ENCODE measurements at regions not wholly inside any gene's neighbourhood (a gene's known extent, or its start where the extent isn't known, plus 50 kb on each side); places are given as distances from the start of the nearest gene placed in this dataset.

DNA sequence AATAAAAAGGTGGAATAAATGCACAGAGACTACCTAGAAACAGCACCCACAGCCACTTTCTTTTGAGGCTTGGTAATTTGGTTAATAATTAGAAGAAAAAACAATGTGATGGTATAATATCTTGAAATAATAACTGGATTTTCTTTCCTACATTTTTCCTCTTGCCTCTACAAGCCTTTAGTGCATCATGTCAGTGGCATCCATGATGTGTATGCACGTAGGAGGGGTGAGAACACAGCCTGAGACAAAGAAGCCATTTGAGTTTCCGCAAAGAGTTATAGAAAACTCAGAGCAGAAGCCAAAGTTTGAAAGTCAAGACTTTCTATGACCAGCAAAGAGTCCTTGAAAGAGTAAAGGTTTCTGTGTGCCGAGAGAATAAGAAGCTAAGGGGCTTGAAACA lies 461.3 kb downstream of the BCOR start (continued):
- no peak for TF ChIP-seq SIN3B (IDR thresholded peaks at IDR 0.05; ENCODE audit: low read depth)
- TF ChIP-seq POLR2AphosphoS2 (IDR thresholded peaks at IDR 0.05; ENCODE audit: low read length) = no peak

DNA sequence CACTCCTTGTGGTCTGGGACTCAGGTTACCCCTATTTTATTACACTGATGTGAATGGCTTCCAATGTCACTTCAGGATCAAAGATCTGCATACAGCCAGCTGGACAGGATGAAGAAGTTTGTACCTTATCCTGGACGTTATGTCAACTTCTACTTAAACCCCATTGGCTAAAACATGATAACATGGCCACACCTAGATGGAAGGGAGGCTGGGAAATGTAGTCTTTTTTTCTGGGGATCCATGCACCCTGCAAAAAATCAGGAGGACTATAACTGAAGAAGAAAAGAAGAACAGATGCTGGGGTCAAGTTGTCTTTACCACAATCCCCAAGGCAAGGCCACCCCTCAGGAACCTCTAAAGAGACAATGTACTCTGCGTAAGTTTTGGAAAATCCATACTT lies 459.2 kb downstream of the BCOR start:
- ChIA-PET POLR2A (no interaction called here), CTCF (ENCODE audit: low intra/inter-chr PET ratio) (no interaction called here)
- H3K79me2 ChIP-seq (ENCODE audit: control insufficient read depth, insufficient read depth, low read length) = no peaks in the 10 kb centered on the region
- no peak overlapping the region for H3K4me2 ChIP-seq (ENCODE audit: insufficient read depth, low read length)
- TF ChIP-seq, protein P1, sequence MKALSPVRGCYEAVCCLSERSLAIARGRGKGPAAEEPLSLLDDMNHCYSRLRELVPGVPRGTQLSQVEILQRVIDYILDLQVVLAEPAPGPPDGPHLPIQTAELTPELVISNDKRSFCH (CRISPR knock-in tag; IDR thresholded peaks at IDR 0.05) = no peak
- TF ChIP-seq, protein P1 (tag; IDR thresholded peaks at IDR 0.05) = no peak
- TF ChIP-seq ZNF24 (IDR thresholded peaks at IDR 0.05) (no peak), HCFC1 (IDR thresholded peaks at IDR 0.05; ENCODE audit: low read depth, low read length) (peak; percentile 78), ZNF143 (CRISPR knock-in tag; IDR thresholded peaks at IDR 0.05) (peak; percentile 75), ADNP (tag; IDR thresholded peaks at IDR 0.05) (no peak), SIX5 (IDR thresholded peaks at IDR 0.05; ENCODE audit: borderline replicate concordance in 1 of 2, insufficient read depth in 1 of 2, low read depth in 1 of 2, low read length in 2 of 2) (peak in 1 of 2 experiments; percentile 49; a peak in 1 of 4 replicates)
- no peaks in the 10 kb centered on the region for H4K20me1 ChIP-seq (replicated peaks; ENCODE audit: control insufficient read depth, insufficient read depth, low read length)
- H3K4me1 ChIP-seq (replicated peaks in 1 of 2; ENCODE audit: control insufficient read depth in 2 of 2, insufficient read depth in 2 of 2, low read length in 2 of 2) = no peaks in the 10 kb centered on the region; a peak in 1 of 5 replicates
- FAIRE-seq (no peak), DNase-seq (ENCODE audit: extremely low read depth in 1 of 4, low spot score in 3 of 4) (peak in 2 of 4 experiments; percentile 38 to 41), ATAC-seq (peak; percentile 61)
- no peaks in the 10 kb centered on the region for H3K9me1 ChIP-seq (ENCODE audit: control insufficient read depth, insufficient read depth, low read length)
- intact Hi-C loops (cut with micrococcal nuclease) = no loop called here
- no peak overlapping the region for H3K27ac ChIP-seq (ENCODE audit: extremely low read depth, low read depth, low read length)
- no peaks in the 10 kb centered on the region for H3K27me3 ChIP-seq (ENCODE audit: control insufficient read depth in 2 of 2, insufficient read depth in 2 of 2, low read length in 2 of 2)
- in situ Hi-C loops (cut with MboI) = no loop called here
- WGBS (ENCODE audit: insufficient coverage, low coverage, missing lambda C conversion rate) = 28% methylated on average over 2 of the region's 2 CpGs
- no peak overlapping the region for H3K9ac ChIP-seq (ENCODE audit: insufficient read depth in 1 of 2, low read depth in 2 of 2, low read length in 2 of 2)
- no TSS peak for BruUV-seq (replicated peaks)
- H2AFZ ChIP-seq (ENCODE audit: low read depth, low read length) = no peak overlapping the region
- H3K36me3 ChIP-seq (ENCODE audit: control insufficient read depth, insufficient read depth, low read length) = no peaks in the 10 kb centered on the region
- no peaks in the 10 kb centered on the region for H3K9me3 ChIP-seq (replicated peaks; ENCODE audit: control insufficient read depth, insufficient read depth, low read depth, low read length)
- no peak overlapping the region for H3K4me3 ChIP-seq
